ENCODE measurements at regions not wholly inside any gene's neighbourhood (a gene's known extent, or its start where the extent isn't known, plus 50 kb on each side); places are given as distances from the start of the nearest gene placed in this dataset.

DNA sequence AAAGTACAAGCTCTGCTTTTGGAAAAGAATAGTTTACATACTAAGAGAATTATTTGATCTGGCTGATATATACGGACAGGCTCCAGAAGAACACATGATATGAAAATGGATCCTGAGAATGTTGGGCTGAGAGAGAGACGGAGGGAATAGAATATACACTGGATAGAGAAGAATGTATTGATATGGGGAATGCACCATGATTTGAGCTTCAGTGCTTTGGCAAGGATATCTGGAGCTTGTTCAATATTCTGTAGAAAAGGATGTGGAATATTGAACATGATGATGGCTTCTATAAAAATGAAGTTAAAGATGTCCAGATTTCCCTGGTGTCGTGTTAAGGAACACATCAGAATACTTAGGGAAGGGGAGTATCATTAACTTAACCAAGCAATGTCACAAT, 280.5 kb upstream of the VLDLR start:
- H3K9me3 ChIP-seq (ENCODE audit: low read length) = no peaks in the 10 kb centered on the region
- in situ Hi-C loops (cut with HindIII; ENCODE audit: extremely low pct_ligation_motif_present, low pct_unique_long_range_greater_than_20kb) (no loop called here), intact Hi-C loops (cut with micrococcal nuclease; ENCODE audit: unreplicated experiment) (no loop called here)
- BruUV-seq (replicated peaks) = no TSS peak
- H3K79me2 ChIP-seq (ENCODE audit: insufficient read depth, low read length) = no peaks in the 10 kb centered on the region
- no peak overlapping the region for H3K4me3 ChIP-seq (replicated peaks in 1 of 3; ENCODE audit: insufficient read depth in 1 of 3, low read depth in 2 of 3, low read length in 3 of 3)
- H3K27me3 ChIP-seq (ENCODE audit: control insufficient read depth in 1 of 2, insufficient read depth in 2 of 2, low read length in 2 of 2) = no peaks in the 10 kb centered on the region
- WGBS (ENCODE audit: low lambda C conversion rate) = 3% methylated on average over 3 of the region's 3 CpGs
- H3K4me1 ChIP-seq (ENCODE audit: insufficient read depth, low read length) = no peaks in the 10 kb centered on the region
- no peak overlapping the region for H3K9ac ChIP-seq (ENCODE audit: insufficient read depth, low read depth, low read length)
- no peaks in the 10 kb centered on the region for H3K36me3 ChIP-seq (replicated peaks in 1 of 2; ENCODE audit: control insufficient read depth in 1 of 2, insufficient read depth in 2 of 2, low read length in 2 of 2)
- H3K4me2 ChIP-seq (ENCODE audit: low read depth, low read length) = no peak overlapping the region
- H3K27ac ChIP-seq (ENCODE audit: extremely low read length, insufficient read depth, low read length) = no peak overlapping the region
- no peaks in the 10 kb centered on the region for H4K20me1 ChIP-seq (ENCODE audit: insufficient read depth, low read length)
- CTCF ChIA-PET (ENCODE audit: low intra/inter-chr PET ratio, low total read pairs) = no interaction called here
- DNase-seq (ENCODE audit: low spot score) (no peak), ATAC-seq (no peak), FAIRE-seq (no peak)
- POLR2A ChIA-PET = no interaction called here
- H2AFZ ChIP-seq (ENCODE audit: low read length) = no peak overlapping the region
- no peak for TF ChIP-seq RFXANK (CRISPR knock-in tag; IDR thresholded peaks at IDR 0.05)
- TF ChIP-seq, protein P1, sequence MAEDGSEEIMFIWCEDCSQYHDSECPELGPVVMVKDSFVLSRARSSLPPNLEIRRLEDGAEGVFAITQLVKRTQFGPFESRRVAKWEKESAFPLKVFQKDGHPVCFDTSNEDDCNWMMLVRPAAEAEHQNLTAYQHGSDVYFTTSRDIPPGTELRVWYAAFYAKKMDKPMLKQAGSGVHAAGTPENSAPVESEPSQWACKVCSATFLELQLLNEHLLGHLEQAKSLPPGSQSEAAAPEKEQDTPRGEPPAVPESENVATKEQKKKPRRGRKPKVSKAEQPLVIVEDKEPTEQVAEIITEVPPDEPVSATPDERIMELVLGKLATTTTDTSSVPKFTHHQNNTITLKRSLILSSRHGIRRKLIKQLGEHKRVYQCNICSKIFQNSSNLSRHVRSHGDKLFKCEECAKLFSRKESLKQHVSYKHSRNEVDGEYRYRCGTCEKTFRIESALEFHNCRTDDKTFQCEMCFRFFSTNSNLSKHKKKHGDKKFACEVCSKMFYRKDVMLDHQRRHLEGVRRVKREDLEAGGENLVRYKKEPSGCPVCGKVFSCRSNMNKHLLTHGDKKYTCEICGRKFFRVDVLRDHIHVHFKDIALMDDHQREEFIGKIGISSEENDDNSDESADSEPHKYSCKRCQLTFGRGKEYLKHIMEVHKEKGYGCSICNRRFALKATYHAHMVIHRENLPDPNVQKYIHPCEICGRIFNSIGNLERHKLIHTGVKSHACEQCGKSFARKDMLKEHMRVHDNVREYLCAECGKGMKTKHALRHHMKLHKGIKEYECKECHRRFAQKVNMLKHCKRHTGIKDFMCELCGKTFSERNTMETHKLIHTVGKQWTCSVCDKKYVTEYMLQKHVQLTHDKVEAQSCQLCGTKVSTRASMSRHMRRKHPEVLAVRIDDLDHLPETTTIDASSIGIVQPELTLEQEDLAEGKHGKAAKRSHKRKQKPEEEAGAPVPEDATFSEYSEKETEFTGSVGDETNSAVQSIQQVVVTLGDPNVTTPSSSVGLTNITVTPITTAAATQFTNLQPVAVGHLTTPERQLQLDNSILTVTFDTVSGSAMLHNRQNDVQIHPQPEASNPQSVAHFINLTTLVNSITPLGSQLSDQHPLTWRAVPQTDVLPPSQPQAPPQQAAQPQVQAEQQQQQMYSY (CRISPR knock-in tag; IDR thresholded peaks at IDR 0.05) = no peak
- TF ChIP-seq ZNF160 (CRISPR knock-in tag; IDR thresholded peaks at IDR 0.05) = no peak
- TF ChIP-seq ZNF570 (CRISPR knock-in tag; IDR thresholded peaks at IDR 0.05; ENCODE audit: borderline replicate concordance) = no peak
- TF ChIP-seq ATF7-NPFF (CRISPR knock-in tag; IDR thresholded peaks at IDR 0.05; ENCODE audit: low read depth) = no peak
- no peak for TF ChIP-seq NFIC (IDR thresholded peaks at IDR 0.05; ENCODE audit: low read length)
- TF ChIP-seq, protein P2, sequence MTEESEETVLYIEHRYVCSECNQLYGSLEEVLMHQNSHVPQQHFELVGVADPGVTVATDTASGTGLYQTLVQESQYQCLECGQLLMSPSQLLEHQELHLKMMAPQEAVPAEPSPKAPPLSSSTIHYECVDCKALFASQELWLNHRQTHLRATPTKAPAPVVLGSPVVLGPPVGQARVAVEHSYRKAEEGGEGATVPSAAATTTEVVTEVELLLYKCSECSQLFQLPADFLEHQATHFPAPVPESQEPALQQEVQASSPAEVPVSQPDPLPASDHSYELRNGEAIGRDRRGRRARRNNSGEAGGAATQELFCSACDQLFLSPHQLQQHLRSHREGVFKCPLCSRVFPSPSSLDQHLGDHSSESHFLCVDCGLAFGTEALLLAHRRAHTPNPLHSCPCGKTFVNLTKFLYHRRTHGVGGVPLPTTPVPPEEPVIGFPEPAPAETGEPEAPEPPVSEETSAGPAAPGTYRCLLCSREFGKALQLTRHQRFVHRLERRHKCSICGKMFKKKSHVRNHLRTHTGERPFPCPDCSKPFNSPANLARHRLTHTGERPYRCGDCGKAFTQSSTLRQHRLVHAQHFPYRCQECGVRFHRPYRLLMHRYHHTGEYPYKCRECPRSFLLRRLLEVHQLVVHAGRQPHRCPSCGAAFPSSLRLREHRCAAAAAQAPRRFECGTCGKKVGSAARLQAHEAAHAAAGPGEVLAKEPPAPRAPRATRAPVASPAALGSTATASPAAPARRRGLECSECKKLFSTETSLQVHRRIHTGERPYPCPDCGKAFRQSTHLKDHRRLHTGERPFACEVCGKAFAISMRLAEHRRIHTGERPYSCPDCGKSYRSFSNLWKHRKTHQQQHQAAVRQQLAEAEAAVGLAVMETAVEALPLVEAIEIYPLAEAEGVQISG (CRISPR knock-in tag; IDR thresholded peaks at IDR 0.05) = no peak
- TF ChIP-seq LCORL (IDR thresholded peaks at IDR 0.05) = no peak
- TF ChIP-seq LCORL (CRISPR knock-in tag; IDR thresholded peaks at IDR 0.05) = no peak
- TF ChIP-seq, protein P3, sequence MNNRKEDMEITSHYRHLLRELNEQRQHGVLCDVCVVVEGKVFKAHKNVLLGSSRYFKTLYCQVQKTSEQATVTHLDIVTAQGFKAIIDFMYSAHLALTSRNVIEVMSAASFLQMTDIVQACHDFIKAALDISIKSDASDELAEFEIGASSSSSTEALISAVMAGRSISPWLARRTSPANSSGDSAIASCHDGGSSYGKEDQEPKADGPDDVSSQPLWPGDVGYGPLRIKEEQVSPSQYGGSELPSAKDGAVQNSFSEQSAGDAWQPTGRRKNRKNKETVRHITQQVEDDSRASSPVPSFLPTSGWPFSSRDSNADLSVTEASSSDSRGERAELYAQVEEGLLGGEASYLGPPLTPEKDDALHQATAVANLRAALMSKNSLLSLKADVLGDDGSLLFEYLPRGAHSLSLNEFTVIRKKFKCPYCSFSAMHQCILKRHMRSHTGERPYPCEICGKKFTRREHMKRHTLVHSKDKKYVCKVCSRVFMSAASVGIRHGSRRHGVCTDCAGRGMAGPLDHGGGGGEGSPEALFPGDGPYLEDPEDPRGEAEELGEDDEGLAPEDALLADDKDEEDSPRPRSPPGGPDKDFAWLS (CRISPR knock-in tag; IDR thresholded peaks at IDR 0.05; ENCODE audit: borderline replicate concordance) = no peak
- TF ChIP-seq, protein P4, sequence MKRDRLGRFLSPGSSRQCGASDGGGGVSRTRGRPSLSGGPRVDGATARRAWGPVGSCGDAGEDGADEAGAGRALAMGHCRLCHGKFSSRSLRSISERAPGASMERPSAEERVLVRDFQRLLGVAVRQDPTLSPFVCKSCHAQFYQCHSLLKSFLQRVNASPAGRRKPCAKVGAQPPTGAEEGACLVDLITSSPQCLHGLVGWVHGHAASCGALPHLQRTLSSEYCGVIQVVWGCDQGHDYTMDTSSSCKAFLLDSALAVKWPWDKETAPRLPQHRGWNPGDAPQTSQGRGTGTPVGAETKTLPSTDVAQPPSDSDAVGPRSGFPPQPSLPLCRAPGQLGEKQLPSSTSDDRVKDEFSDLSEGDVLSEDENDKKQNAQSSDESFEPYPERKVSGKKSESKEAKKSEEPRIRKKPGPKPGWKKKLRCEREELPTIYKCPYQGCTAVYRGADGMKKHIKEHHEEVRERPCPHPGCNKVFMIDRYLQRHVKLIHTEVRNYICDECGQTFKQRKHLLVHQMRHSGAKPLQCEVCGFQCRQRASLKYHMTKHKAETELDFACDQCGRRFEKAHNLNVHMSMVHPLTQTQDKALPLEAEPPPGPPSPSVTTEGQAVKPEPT (CRISPR knock-in tag; IDR thresholded peaks at IDR 0.05; ENCODE audit: low read depth) = no peak
- TF ChIP-seq ZNF761 (CRISPR knock-in tag; conservative IDR thresholded peaks at IDR 0.05) = no peak
- TF ChIP-seq, protein P5, sequence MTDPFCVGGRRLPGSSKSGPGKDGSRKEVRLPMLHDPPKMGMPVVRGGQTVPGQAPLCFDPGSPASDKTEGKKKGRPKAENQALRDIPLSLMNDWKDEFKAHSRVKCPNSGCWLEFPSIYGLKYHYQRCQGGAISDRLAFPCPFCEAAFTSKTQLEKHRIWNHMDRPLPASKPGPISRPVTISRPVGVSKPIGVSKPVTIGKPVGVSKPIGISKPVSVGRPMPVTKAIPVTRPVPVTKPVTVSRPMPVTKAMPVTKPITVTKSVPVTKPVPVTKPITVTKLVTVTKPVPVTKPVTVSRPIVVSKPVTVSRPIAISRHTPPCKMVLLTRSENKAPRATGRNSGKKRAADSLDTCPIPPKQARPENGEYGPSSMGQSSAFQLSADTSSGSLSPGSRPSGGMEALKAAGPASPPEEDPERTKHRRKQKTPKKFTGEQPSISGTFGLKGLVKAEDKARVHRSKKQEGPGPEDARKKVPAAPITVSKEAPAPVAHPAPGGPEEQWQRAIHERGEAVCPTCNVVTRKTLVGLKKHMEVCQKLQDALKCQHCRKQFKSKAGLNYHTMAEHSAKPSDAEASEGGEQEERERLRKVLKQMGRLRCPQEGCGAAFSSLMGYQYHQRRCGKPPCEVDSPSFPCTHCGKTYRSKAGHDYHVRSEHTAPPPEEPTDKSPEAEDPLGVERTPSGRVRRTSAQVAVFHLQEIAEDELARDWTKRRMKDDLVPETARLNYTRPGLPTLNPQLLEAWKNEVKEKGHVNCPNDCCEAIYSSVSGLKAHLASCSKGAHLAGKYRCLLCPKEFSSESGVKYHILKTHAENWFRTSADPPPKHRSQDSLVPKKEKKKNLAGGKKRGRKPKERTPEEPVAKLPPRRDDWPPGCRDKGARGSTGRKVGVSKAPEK (CRISPR knock-in tag; IDR thresholded peaks at IDR 0.05; ENCODE audit: borderline replicate concordance) = no peak

Measured in HepG2 (cell line).